B cell (primary cell): ENCODE measurements at regions not wholly inside any gene's neighbourhood (a gene's known extent, or its start where the extent isn't known, plus 50 kb on each side); places are given as distances from the start of the nearest gene placed in this dataset.

Experiments
- ATAC-seq: fragments of 200-7000 bp; cut with Tn5 transposase; one replicate; pipeline ENCODE4 v1.10.0; 2021; ENCODE audit warnings: low read depth, mild to moderate bottlenecking, moderate number of reproducible peaks, moderate library complexity
- CTCF ChIA-PET: fragments of 350-600 bp; sonication (Branson Sonifier 250); formaldehyde crosslinking; loops from one replicate; lab custom pipeline; 2021; ENCODE audit warnings: antibody characterized with exemption, inconsistent platforms; lab: Charles Lee
- POLR2A ChIA-PET: fragments of 350-600 bp; sonication (Branson Sonifier 250); formaldehyde crosslinking; loops from one replicate; lab custom pipeline; 2021; ENCODE audit warnings: antibody characterized with exemption; lab: Charles Lee
- DNase-seq: peaks from one replicate; pipeline ENCODE4 v3.0.0; 2013
- H2AFZ ChIP-seq: 2 replicates; pipeline ENCODE4 v1.6.1; 2012; ENCODE audit warnings: mild to moderate bottlenecking, low read depth, low read length; ENCODE audit not compliant: insufficient read depth, poor library complexity, severe bottlenecking
- H3K27ac ChIP-seq, 2 donors: 1 replicate in 1 of 2; 2 replicates in 1 of 2; pipeline ENCODE4 v1.5.1; 2012 to 2013; ENCODE audit warnings: low read length in 2 of 2, mild to moderate bottlenecking in 2 of 2, moderate library complexity in 1 of 2
- H3K27me3 ChIP-seq, 4 experiments: fragments of 200-600 bp in 1 of 4; sonication (generic) in 1 of 4; replicated peaks in 1 of 4; 1 replicate in 2 of 4; 2 replicates in 2 of 4; pipeline versions ENCODE4 v1.6.1 to v1.7.0; 2013 to 2016; ENCODE audit warnings: low read length in 3 of 4, mild to moderate bottlenecking in 2 of 4, mixed read lengths in 1 of 4, moderate library complexity in 1 of 4; ENCODE audit not compliant: insufficient read depth in 4 of 4, control insufficient read depth in 3 of 4; ENCODE audit errors: control extremely low read depth in 1 of 4
- H3K36me3 ChIP-seq, 2 experiments: replicated peaks in 1 of 2; 1 replicate in 1 of 2; 2 replicates in 1 of 2; pipeline versions ENCODE4 v1.6.1 to v1.7.1; 2013; ENCODE audit warnings: low read length in 1 of 2; ENCODE audit not compliant: insufficient read depth in 2 of 2, control insufficient read depth in 1 of 2; ENCODE audit errors: control extremely low read depth in 1 of 2, extremely low read depth in 1 of 2
- H3K4me1 ChIP-seq, 2 donors: fragments of 200-600 bp in 1 of 2; sonication (generic) in 1 of 2; 1 replicate in 1 of 2; 2 replicates in 1 of 2; pipeline versions ENCODE4 v1.5.1 to v1.6.1; 2013 to 2017; ENCODE audit warnings: low read length in 2 of 2; ENCODE audit not compliant: control insufficient read depth in 2 of 2, insufficient read depth in 2 of 2
- H3K4me2 ChIP-seq: replicated peaks from 2 replicates; pipeline ENCODE3; 2012; ENCODE audit warnings: mild to moderate bottlenecking, low read depth, low read length; ENCODE audit not compliant: poor library complexity, severe bottlenecking
- H3K4me3 ChIP-seq, 5 experiments: fragments of 200-600 bp in 1 of 5; sonication (generic) in 1 of 5; 1 replicate in 3 of 5; 2 replicates in 2 of 5; pipeline versions ENCODE4 v1.5.1 to v1.7.0; 2011 to 2016; ENCODE audit warnings: low read length in 4 of 5, mild to moderate bottlenecking in 4 of 5, low read depth in 2 of 5, control low read depth in 1 of 5, moderate library complexity in 1 of 5; ENCODE audit not compliant: insufficient read depth in 1 of 5; ENCODE audit errors: control extremely low read depth in 1 of 5, extremely low read depth in 1 of 5
- H3K79me2 ChIP-seq: fragments of 200-600 bp; sonication (generic); one replicate; pipeline ENCODE4 v1.6.0; 2016; ENCODE audit warnings: low read length; ENCODE audit not compliant: control insufficient read depth, insufficient read depth
- H3K9ac ChIP-seq: fragments of 200-600 bp; sonication (generic); 2 replicates; pipeline ENCODE4 v1.6.1; 2017; ENCODE audit warnings: mild to moderate bottlenecking, low read length, moderate library complexity
- H3K9me3 ChIP-seq, 3 donors: one replicate each; pipeline versions ENCODE4 v1.6.1 to v1.7.1; 2013; ENCODE audit warnings: low read length in 2 of 3; ENCODE audit not compliant: control insufficient read depth in 2 of 3, insufficient read depth in 1 of 3; ENCODE audit errors: control extremely low read depth in 1 of 3
- H4K20me1 ChIP-seq: 2 replicates; pipeline ENCODE4 v1.6.0; 2012; ENCODE audit warnings: mild to moderate bottlenecking, low read length; ENCODE audit not compliant: insufficient read depth, control insufficient read depth, poor library complexity, severe bottlenecking
- H3K27ac Mint-ChIP-seq: one replicate; pipeline ENCODE4 v1.8.0; 2021; ENCODE audit warnings: mixed read lengths
- H3K27me3 Mint-ChIP-seq: one replicate; pipeline ENCODE4 v1.8.0; 2021; ENCODE audit warnings: mixed read lengths
- H3K4me1 Mint-ChIP-seq: one replicate; pipeline ENCODE4 v1.8.0; 2021; ENCODE audit warnings: mixed read lengths
- H3K4me3 Mint-ChIP-seq: one replicate; pipeline ENCODE4 v1.8.0; 2021; ENCODE audit warnings: mixed read lengths
- H3K9me3 Mint-ChIP-seq: one replicate; pipeline ENCODE4 v1.8.0; 2022; ENCODE audit warnings: mixed read lengths; ENCODE audit not compliant: insufficient read depth
- EZH2 ChIP-seq: IDR thresholded peaks from 2 replicates; pipeline ENCODE4 v1.6.1; 2012; ENCODE audit warnings: borderline replicate concordance, low read depth, mild to moderate bottlenecking, moderate library complexity, low read length; ENCODE audit not compliant: insufficient read depth, poor library complexity, severe bottlenecking
- WGBS: methylation state at CpG from one replicate; pipeline ENCODE4 v1.1.5; 2013; ENCODE audit warnings: missing lambda C conversion rate; ENCODE audit not compliant: insufficient coverage; 5-methylcytosine and 5-hydroxymethylcytosine counted together
- intact Hi-C: fragments of 100-400 bp; cut with micrococcal nuclease; formaldehyde crosslinking; loops from one replicate; pipeline ENCODE4 v1.10.0; 2022
- TF ChIP-seq, protein P1 (sequence below): fragments of 200-600 bp; IDR thresholded peaks from one replicate; pipeline ENCODE4 v1.8.0; 2022; ENCODE audit warnings: antibody characterized with exemption, mild to moderate bottlenecking

DNA sequence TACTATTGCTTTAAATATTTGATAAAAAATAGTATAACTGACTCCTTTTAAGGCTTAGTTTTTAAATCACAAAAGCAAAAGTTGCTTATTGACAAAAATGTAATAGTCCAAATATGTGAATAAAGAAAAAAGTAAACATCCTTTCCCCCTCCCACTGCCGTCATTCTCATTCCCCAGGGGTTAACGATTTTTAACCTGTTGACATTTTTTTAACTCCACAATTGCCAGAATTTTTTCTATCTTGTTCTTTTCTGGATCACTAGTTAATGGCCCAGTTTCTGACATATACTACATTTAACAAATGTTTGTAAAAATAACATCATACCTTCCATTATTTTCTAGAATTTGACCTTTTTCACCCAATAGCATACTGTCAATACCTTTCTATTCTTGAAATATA is 60.6 kb upstream of the TCF12 start:
- no CpG with 5 or more reads among the region's 2 CpGs for WGBS
- no peaks in the 10 kb centered on the region for H4K20me1 ChIP-seq
- DNase-seq (no peak), ATAC-seq (no peak)
- no peak overlapping the region for H2AFZ ChIP-seq
- peaks cover 3% of the 10 kb centered on the region for H3K27me3 Mint-ChIP-seq
- H3K27ac Mint-ChIP-seq = no peak overlapping the region
- H3K27me3 ChIP-seq = no peaks in the 10 kb centered on the region
- H3K36me3 ChIP-seq = no peaks in the 10 kb centered on the region
- no peak for TF ChIP-seq EZH2
- TF ChIP-seq, protein P1, sequence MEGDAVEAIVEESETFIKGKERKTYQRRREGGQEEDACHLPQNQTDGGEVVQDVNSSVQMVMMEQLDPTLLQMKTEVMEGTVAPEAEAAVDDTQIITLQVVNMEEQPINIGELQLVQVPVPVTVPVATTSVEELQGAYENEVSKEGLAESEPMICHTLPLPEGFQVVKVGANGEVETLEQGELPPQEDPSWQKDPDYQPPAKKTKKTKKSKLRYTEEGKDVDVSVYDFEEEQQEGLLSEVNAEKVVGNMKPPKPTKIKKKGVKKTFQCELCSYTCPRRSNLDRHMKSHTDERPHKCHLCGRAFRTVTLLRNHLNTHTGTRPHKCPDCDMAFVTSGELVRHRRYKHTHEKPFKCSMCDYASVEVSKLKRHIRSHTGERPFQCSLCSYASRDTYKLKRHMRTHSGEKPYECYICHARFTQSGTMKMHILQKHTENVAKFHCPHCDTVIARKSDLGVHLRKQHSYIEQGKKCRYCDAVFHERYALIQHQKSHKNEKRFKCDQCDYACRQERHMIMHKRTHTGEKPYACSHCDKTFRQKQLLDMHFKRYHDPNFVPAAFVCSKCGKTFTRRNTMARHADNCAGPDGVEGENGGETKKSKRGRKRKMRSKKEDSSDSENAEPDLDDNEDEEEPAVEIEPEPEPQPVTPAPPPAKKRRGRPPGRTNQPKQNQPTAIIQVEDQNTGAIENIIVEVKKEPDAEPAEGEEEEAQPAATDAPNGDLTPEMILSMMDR = no peak
- no peak overlapping the region for H3K4me2 ChIP-seq
- H3K9me3 Mint-ChIP-seq = no peaks in the 10 kb centered on the region
- intact Hi-C loops = no loop called here
- no peak overlapping the region for H3K27ac ChIP-seq
- peaks cover 2% of the 10 kb centered on the region for H3K4me1 Mint-ChIP-seq
- H3K4me1 ChIP-seq = no peaks in the 10 kb centered on the region
- no peak overlapping the region for H3K4me3 Mint-ChIP-seq
- POLR2A ChIA-PET = no interaction called here
- no peaks in the 10 kb centered on the region for H3K9me3 ChIP-seq
- H3K9ac ChIP-seq = no peak overlapping the region
- H3K79me2 ChIP-seq = no peaks in the 10 kb centered on the region
- CTCF ChIA-PET = no interaction called here
- H3K4me3 ChIP-seq = no peak overlapping the region

DNA sequence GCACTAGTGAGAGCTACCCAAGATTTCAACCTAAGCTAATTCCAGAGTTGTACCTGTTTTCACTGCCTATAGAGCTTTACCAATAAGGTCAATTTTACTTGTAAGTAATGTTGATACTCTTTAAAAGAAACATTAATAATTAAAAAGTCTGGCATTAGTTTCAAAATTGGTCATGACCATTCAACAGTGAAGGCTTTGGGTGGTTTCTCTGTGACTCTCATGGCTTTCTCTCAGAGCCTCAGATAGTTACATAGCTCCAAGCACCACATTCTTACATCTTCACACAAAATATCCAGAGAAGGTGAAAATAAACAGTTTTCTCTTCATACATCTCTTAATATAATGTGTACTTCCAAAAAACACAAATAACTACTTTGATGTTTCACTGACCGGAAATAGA is 61.5 kb upstream of the TCF12 start:
- no peak overlapping the region for H3K27ac Mint-ChIP-seq
- 100% methylated on average over 1 of the region's 1 CpG for WGBS
- POLR2A ChIA-PET = no interaction called here
- Histone ChIP-seq H3K27ac (no peak overlapping the region), H3K4me1 (no peaks in the 10 kb centered on the region), H3K9me3 (no peaks in the 10 kb centered on the region), H2AFZ (no peak overlapping the region), H3K9ac (no peak overlapping the region), H3K4me2 (no peak overlapping the region), H3K27me3 (no peaks in the 10 kb centered on the region), H4K20me1 (no peaks in the 10 kb centered on the region), H3K4me3 (no peak overlapping the region), H3K36me3 (no peaks in the 10 kb centered on the region), H3K79me2 (no peaks in the 10 kb centered on the region)
- H3K9me3 Mint-ChIP-seq = no peaks in the 10 kb centered on the region
- no peak overlapping the region for H3K4me3 Mint-ChIP-seq
- peaks cover 2% of the 10 kb centered on the region for H3K4me1 Mint-ChIP-seq
- peaks cover 3% of the 10 kb centered on the region for H3K27me3 Mint-ChIP-seq
- intact Hi-C loops = no loop called here
- DNase-seq (no peak), ATAC-seq (no peak)
- no peak for TF ChIP-seq EZH2
- TF ChIP-seq, protein P1 = no peak
- CTCF ChIA-PET = no interaction called here
